Liver (tissue), 8 donors: ENCODE measurements at regions not wholly inside any gene's neighbourhood (a gene's known extent, or its start where the extent isn't known, plus 50 kb on each side); places are given as distances from the start of the nearest gene placed in this dataset.

Experiments used
- DNase-seq: peaks from one replicate; pipeline ENCODE4 v3.0.0-alpha.2; 2017; ENCODE audit warnings: low spot score
- H3K27ac ChIP-seq, 2 donors: one replicate each; pipeline ENCODE4 v1.7.0; 2013; ENCODE audit warnings: inconsistent platforms in 2 of 2, low read length in 2 of 2, control low read depth in 1 of 2, low read depth in 1 of 2, mild to moderate bottlenecking in 1 of 2
- H3K27me3 ChIP-seq, 4 donors: one replicate each; pipeline versions ENCODE4 v1.6.1 to v1.7.0; 2013; ENCODE audit warnings: low read length in 3 of 4, inconsistent platforms in 1 of 4, mild to moderate bottlenecking in 1 of 4, moderate library complexity in 1 of 4; ENCODE audit not compliant: control insufficient read depth in 4 of 4, insufficient read depth in 4 of 4
- H3K36me3 ChIP-seq, 4 donors: one replicate each; pipeline versions ENCODE4 v1.6.1 to v1.7.0; 2013; ENCODE audit warnings: low read length in 3 of 4, mild to moderate bottlenecking in 3 of 4, low read depth in 1 of 4, moderate library complexity in 1 of 4; ENCODE audit not compliant: control insufficient read depth in 4 of 4, insufficient read depth in 3 of 4
- H3K4me1 ChIP-seq, 4 donors: one replicate each; pipeline versions ENCODE4 v1.6.1 to v1.7.0; 2013; ENCODE audit warnings: low read length in 3 of 4, mild to moderate bottlenecking in 3 of 4, moderate library complexity in 1 of 4; ENCODE audit not compliant: control insufficient read depth in 4 of 4, insufficient read depth in 4 of 4
- H3K4me3 ChIP-seq, 3 donors: one replicate each; pipeline versions ENCODE4 v1.6.1 to v1.7.0; 2013; ENCODE audit warnings: low read length in 3 of 3, control low read depth in 1 of 3, low read depth in 1 of 3, mild to moderate bottlenecking in 1 of 3
- H3K9ac ChIP-seq, 2 donors: one replicate each; pipeline ENCODE4 v1.7.0; 2013; ENCODE audit warnings: low read length in 2 of 2, mild to moderate bottlenecking in 2 of 2, moderate library complexity in 2 of 2, control low read depth in 1 of 2, low read depth in 1 of 2
- H3K9me3 ChIP-seq, 4 donors: one replicate each; pipeline versions ENCODE4 v1.6.1 to v1.7.0; 2013; ENCODE audit warnings: low read length in 3 of 4; ENCODE audit not compliant: control insufficient read depth in 4 of 4
- ATF3 ChIP-seq: IDR thresholded peaks from 2 replicates; pipeline ENCODE4 v1.6.1; 2016; ENCODE audit warnings: antibody characterized with exemption
- CTCF ChIP-seq: fragments of 150-350 bp; IDR thresholded peaks from 2 replicates; pipeline ENCODE4 v1.5.1; 2017; ENCODE audit warnings: improper control_type of control experiment, low read depth, low read length; ENCODE audit not compliant: missing input control
- EGR1 ChIP-seq, 2 donors: IDR thresholded peaks; 2 replicates each; pipeline ENCODE4 v1.6.1; 2016 to 2018; ENCODE audit warnings: antibody characterized with exemption in 2 of 2, low read depth in 2 of 2
- FOXA1 ChIP-seq: IDR thresholded peaks from 2 replicates; pipeline ENCODE4 v1.6.1; 2016; ENCODE audit warnings: antibody characterized with exemption
- FOXA2 ChIP-seq: IDR thresholded peaks from 2 replicates; pipeline ENCODE4 v1.6.1; 2016; ENCODE audit warnings: antibody characterized with exemption
- GABPA ChIP-seq, 2 donors: IDR thresholded peaks in 1 of 2; conservative IDR thresholded peaks in 1 of 2; 2 replicates each; pipeline ENCODE4 v1.6.1; 2016; ENCODE audit warnings: antibody characterized with exemption in 2 of 2, mild to moderate bottlenecking in 1 of 2, moderate library complexity in 1 of 2
- HNF4A ChIP-seq, 2 donors: conservative IDR thresholded peaks; 2 replicates each; pipeline ENCODE4 v1.6.1; 2016; ENCODE audit warnings: antibody characterized with exemption in 2 of 2, mild to moderate bottlenecking in 2 of 2
- HNF4G ChIP-seq: IDR thresholded peaks from 2 replicates; pipeline ENCODE4 v1.6.1; 2016; ENCODE audit warnings: antibody characterized with exemption
- JUND ChIP-seq, 2 donors: IDR thresholded peaks; 2 replicates each; pipeline ENCODE4 v1.6.1; 2016; ENCODE audit warnings: antibody characterized with exemption in 2 of 2
- MAX ChIP-seq: IDR thresholded peaks from 2 replicates; pipeline ENCODE4 v1.6.1; 2016; ENCODE audit warnings: antibody characterized with exemption
- NR2F2 ChIP-seq: IDR thresholded peaks from 2 replicates; pipeline ENCODE4 v1.6.1; 2016; ENCODE audit warnings: antibody characterized with exemption
- RAD21 ChIP-seq, 2 donors: IDR thresholded peaks; 2 replicates each; pipeline ENCODE4 v1.6.1; 2016; ENCODE audit warnings: antibody characterized with exemption in 2 of 2, mild to moderate bottlenecking in 2 of 2
- REST ChIP-seq: IDR thresholded peaks from 2 replicates; pipeline ENCODE4 v1.6.1; 2016; ENCODE audit warnings: antibody characterized with exemption, mild to moderate bottlenecking
- RXRA ChIP-seq, 2 donors: IDR thresholded peaks; 2 replicates each; pipeline ENCODE4 v1.6.1; 2017 to 2018; ENCODE audit warnings: antibody characterized with exemption in 2 of 2, mild to moderate bottlenecking in 1 of 2
- SP1 ChIP-seq: IDR thresholded peaks from 2 replicates; pipeline ENCODE4 v1.6.1; 2018; ENCODE audit warnings: antibody characterized with exemption, mild to moderate bottlenecking
- TAF1 ChIP-seq: conservative IDR thresholded peaks from 2 replicates; pipeline ENCODE4 v1.6.1; 2016; ENCODE audit warnings: antibody characterized with exemption, mild to moderate bottlenecking
- YY1 ChIP-seq: IDR thresholded peaks from 2 replicates; pipeline ENCODE4 v1.6.1; 2016; ENCODE audit warnings: antibody characterized with exemption, mild to moderate bottlenecking
- ZBTB33 ChIP-seq: IDR thresholded peaks from 2 replicates; pipeline ENCODE4 v1.6.1; 2016; ENCODE audit warnings: antibody characterized with exemption
- whole genome bisulfite sequencing: extraction: QIAGEN DNeasy Blood & Tissue Kit; methylation state at CpG from one replicate; pipeline ENCODE4 v1.1.7; 2013; 5-methylcytosine and 5-hydroxymethylcytosine counted together
- donor health status: healthy.
- donor health status: healthy.
- donor health status: healthy.
- donor health status: healthy.
- donor health status: healthy.

- Histone ChIP-seq H3K4me3 (no peak overlapping the region), H3K27ac (no peak overlapping the region), H3K9ac (no peak overlapping the region), H3K36me3 (no peaks in the 10 kb centered on the region), H3K9me3 (no peaks in the 10 kb centered on the region), H3K4me1 (peaks cover 10 to 24% (median 23%) of the 10 kb centered on the region in 4 donors), H3K27me3 (no peaks in the 10 kb centered on the region)
- no peak for TF ChIP-seq REST
- TF ChIP-seq NR2F2, result no peak
- TF ChIP-seq RAD21 (IDR thresholded peaks at IDR 0.05), result no peak
- no peak for TF ChIP-seq TAF1
- TF ChIP-seq MAX, result no peak
- peak; percentile 17 for TF ChIP-seq YY1
- TF ChIP-seq HNF4G, result peak; percentile 82
- TF ChIP-seq JUND (IDR thresholded peaks at IDR 0.05), result peak in 1 of 2 donors; percentile 56
- TF ChIP-seq EGR1 (IDR thresholded peaks at IDR 0.05; ENCODE audit: low read depth in 2 of 2), result no peak
- TF ChIP-seq ATF3, result no peak
- no peak for TF ChIP-seq FOXA1
- TF ChIP-seq RXRA (IDR thresholded peaks at IDR 0.05), result peak; percentile 33
- TF ChIP-seq GABPA (IDR thresholded peaks at IDR 0.05 in 1 of 2, conservative IDR thresholded peaks at IDR 0.05 in 1 of 2), result no peak
- TF ChIP-seq CTCF, result no peak
- peak; percentile 85 for TF ChIP-seq SP1
- TF ChIP-seq HNF4A (conservative IDR thresholded peaks at IDR 0.05), result peak; percentile 94 to 96
- TF ChIP-seq FOXA2, result no peak
- TF ChIP-seq ZBTB33, result no peak
- 47% methylated on average over 10 of the region's 10 CpGs for WGBS
- no peak for DNase-seq
Measured at GRCh38 chr6:131367206-131367873, 205.7 kb upstream of the ARG1 start.
